GM23338 (cell line): ENCODE measurements at regions not wholly inside any gene's neighbourhood (a gene's known extent, or its start where the extent isn't known, plus 50 kb on each side); places are given as distances from the start of the nearest gene placed in this dataset.

ENCODE experiments used
- ATAC-seq: fragments of 200-7000 bp; cut with Tn5 transposase; 3 replicates; pipeline ENCODE4 v1.9.1; 2020
- DNase-seq: peaks from one replicate; pipeline ENCODE4 v3.0.0-alpha.2; 2015; ENCODE audit warnings: low spot score
- H2AFZ ChIP-seq: fragments of 200-600 bp; sonication (generic); 2 replicates; pipeline ENCODE4 v1.8.0; 2016; ENCODE audit warnings: antibody characterized with exemption, mild to moderate bottlenecking, moderate library complexity
- H3F3A ChIP-seq: fragments of 200-600 bp; sonication (generic); replicated peaks from 2 replicates; pipeline ENCODE4 v1.8.0; 2017; ENCODE audit warnings: antibody characterized with exemption, mixed run types, low read depth
- H3K27ac ChIP-seq: fragments of 200-600 bp; sonication (generic); 2 replicates; pipeline ENCODE4 v1.6.1; 2016; ENCODE audit warnings: low read depth
- H3K27me3 ChIP-seq: fragments of 200-600 bp; sonication (generic); 2 replicates; pipeline ENCODE4 v1.8.0; 2016; ENCODE audit warnings: mild to moderate bottlenecking, mixed run types, moderate library complexity; ENCODE audit not compliant: insufficient read depth
- H3K36me3 ChIP-seq: fragments of 200-600 bp; sonication (generic); 2 replicates; pipeline ENCODE4 v1.8.0; 2016; ENCODE audit warnings: mild to moderate bottlenecking; ENCODE audit not compliant: insufficient read depth
- H3K4me1 ChIP-seq: fragments of 200-600 bp; sonication (generic); 2 replicates; pipeline ENCODE4 v1.8.0; 2016; ENCODE audit warnings: mild to moderate bottlenecking, moderate library complexity; ENCODE audit not compliant: insufficient read depth
- H3K4me2 ChIP-seq: fragments of 200-600 bp; sonication (generic); 2 replicates; pipeline ENCODE4 v1.7.1; 2017; ENCODE audit warnings: mixed run types
- H3K4me3 ChIP-seq: fragments of 200-600 bp; sonication (generic); 2 replicates; pipeline ENCODE4 v1.6.1; 2016; ENCODE audit warnings: mixed run types
- H3K79me2 ChIP-seq: fragments of 200-600 bp; sonication (generic); replicated peaks from 2 replicates; pipeline ENCODE4 v1.8.0; 2017; ENCODE audit warnings: mild to moderate bottlenecking; ENCODE audit not compliant: insufficient read depth
- H3K9me2 ChIP-seq: fragments of 200-600 bp; sonication (generic); 2 replicates; pipeline ENCODE4 v1.8.0; 2017; ENCODE audit not compliant: insufficient read depth
- H4K20me1 ChIP-seq: fragments of 200-600 bp; sonication (generic); replicated peaks from 2 replicates; pipeline ENCODE4 v1.8.0; 2017; ENCODE audit warnings: mild to moderate bottlenecking; ENCODE audit not compliant: insufficient read depth
- H3K27ac Mint-ChIP-seq: 2 replicates; pipeline ENCODE4 v1.8.0; 2020; ENCODE audit warnings: inconsistent platforms, mild to moderate bottlenecking, moderate library complexity, mixed read lengths
- H3K27me3 Mint-ChIP-seq: 3 replicates; pipeline ENCODE4 v1.8.0; 2022; ENCODE audit warnings: low read depth, mild to moderate bottlenecking, moderate library complexity, mixed read lengths, inconsistent platforms; ENCODE audit not compliant: insufficient read depth, poor library complexity
- H3K36me3 Mint-ChIP-seq: 3 replicates; pipeline ENCODE4 v1.8.0; 2021; ENCODE audit warnings: low read depth, mild to moderate bottlenecking, inconsistent platforms, moderate library complexity, mixed read lengths
- H3K4me1 Mint-ChIP-seq: 3 replicates; pipeline ENCODE4 v1.8.0; 2020; ENCODE audit warnings: mild to moderate bottlenecking, inconsistent platforms, mixed read lengths
- H3K4me3 Mint-ChIP-seq: 3 replicates; pipeline ENCODE4 v1.8.0; 2021; ENCODE audit warnings: moderate library complexity, mild to moderate bottlenecking, inconsistent platforms, mixed read lengths
- H3K9me3 Mint-ChIP-seq: 3 replicates; pipeline ENCODE4 v1.8.0; 2020; ENCODE audit warnings: moderate library complexity, mild to moderate bottlenecking, inconsistent platforms, mixed read lengths
- CTCF ChIP-seq, 2 experiments: fragments of 200-600 bp in 1 of 2; sonication (generic) in 1 of 2; conservative IDR thresholded peaks; 2 replicates each; pipeline versions ENCODE4 v1.5.1 to v1.6.1; 2016 to 2017; ENCODE audit warnings: antibody characterized with exemption in 2 of 2, low read depth in 2 of 2, mild to moderate bottlenecking in 2 of 2, moderate library complexity in 1 of 2
- EZH2 ChIP-seq: fragments of 200-600 bp; sonication (generic); IDR thresholded peaks from one replicate; pipeline ENCODE4 v1.8.0; 2017; ENCODE audit warnings: antibody characterized with exemption, mild to moderate bottlenecking, low read depth; ENCODE audit not compliant: unreplicated experiment
- JUNB ChIP-seq: IDR thresholded peaks from one replicate; pipeline ENCODE4 v1.6.1; 2016; ENCODE audit warnings: antibody characterized with exemption; ENCODE audit not compliant: unreplicated experiment
- ZNF331 ChIP-seq: fragments of 250-450 bp; sonication (Bioruptor Pico); IDR thresholded peaks from 2 replicates; pipeline ENCODE4 v1.5.0; 2020; ENCODE audit warnings: low read depth, mild to moderate bottlenecking, moderate library complexity
- ZNF462 ChIP-seq: fragments of 250-450 bp; sonication (Bioruptor Pico); IDR thresholded peaks from 2 replicates; pipeline ENCODE4 v1.5.0; 2020; ENCODE audit warnings: mild to moderate bottlenecking, moderate library complexity

GRCh38 chr2:213219816-213220215, 64.4 kb upstream of the SPAG16 start (continued):
- TF ChIP-seq EZH2 (no peak), ZNF331 (CRISPR knock-in tag) (no peak)

GRCh38 chr2:213220967-213221603, 63.2 kb upstream of the SPAG16 start:
- Histone ChIP-seq H3F3A (no peaks in the 10 kb centered on the region), H4K20me1 (no peaks in the 10 kb centered on the region), H3K27me3 (no peaks in the 10 kb centered on the region), H3K36me3 (no peaks in the 10 kb centered on the region), H3K27ac (no peak overlapping the region), H3K4me2 (no peak overlapping the region), H3K9me2 (no peaks in the 10 kb centered on the region), H3K79me2 (no peaks in the 10 kb centered on the region), H2AFZ (no peak overlapping the region), H3K4me3 (no peak overlapping the region), H3K4me1 (peaks cover 9% of the 10 kb centered on the region; the same call in 1 of the 2 replicates)
- Mint-ChIP-seq H3K4me1 (peaks cover 9% of the 10 kb centered on the region), H3K27me3 (no peaks in the 10 kb centered on the region), H3K36me3 (no peaks in the 10 kb centered on the region), H3K4me3 (no peak overlapping the region), H3K9me3 (no peaks in the 10 kb centered on the region), H3K27ac (no peak overlapping the region)
- peak in 1 of 2 experiments; percentile 29; a peak in 1 of 4 replicates for TF ChIP-seq CTCF (conservative IDR thresholded peaks at IDR 0.05; ENCODE audit: low read depth in 2 of 2)
- TF ChIP-seq ZNF462 (CRISPR knock-in tag), result no peak
- no peak for TF ChIP-seq JUNB
- DNase-seq (peak; percentile 26), ATAC-seq (peak; percentile 56)
